ENCODE measurements at regions not wholly inside any gene's neighbourhood (a gene's known extent, or its start where the extent isn't known, plus 50 kb on each side); places are given as distances from the start of the nearest gene placed in this dataset.
"Not testable (repeated sequence)": the region's sequence is repeated elsewhere in the genome, so short reads cannot be mapped to it uniquely, and the experiment has no call there.

DNA sequence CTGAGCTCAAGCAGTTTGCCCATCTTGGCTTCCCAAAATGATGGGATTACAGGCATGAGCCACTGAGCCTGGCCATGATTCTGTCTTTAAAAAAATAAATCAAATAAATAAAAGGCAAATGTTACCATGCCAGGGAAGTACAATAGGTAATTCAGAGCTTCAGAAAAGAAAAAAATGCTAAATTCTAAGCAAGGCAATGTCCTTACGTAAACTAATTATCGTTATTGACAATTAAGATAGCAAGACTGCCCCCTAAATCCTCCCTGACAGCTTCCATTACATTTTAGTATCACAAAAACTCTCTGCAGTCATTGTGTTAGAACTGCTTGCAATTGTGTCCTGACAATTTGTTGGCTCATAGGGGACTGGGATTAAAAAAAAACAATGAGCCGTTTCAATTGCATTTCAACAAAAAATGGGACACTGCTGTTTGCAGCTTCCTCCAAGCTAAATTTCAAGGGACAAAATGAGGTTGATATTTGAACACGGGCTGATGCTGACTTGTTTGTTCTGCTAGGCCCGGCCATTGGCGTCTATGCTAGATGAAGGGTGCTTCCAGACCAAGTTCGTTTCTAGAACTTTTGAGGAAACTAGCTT lies 88.9 kb downstream of the MOGAT1 start:
- WGBS, 2 donors: 92 to 96% methylated on average over 7 of the region's 7 CpGs
- H3K4me3 ChIP-seq: no peak overlapping the region
- DNase-seq: no peak
- no peaks in the 10 kb centered on the region for H3K36me3 ChIP-seq
- no peaks in the 10 kb centered on the region for H3K4me1 ChIP-seq
- intact Hi-C loops (cut with DNase I): no loop called here
- H3K27ac ChIP-seq: no peak overlapping the region
- no peaks in the 10 kb centered on the region for H3K27me3 ChIP-seq
- TF ChIP-seq, protein P1, sequence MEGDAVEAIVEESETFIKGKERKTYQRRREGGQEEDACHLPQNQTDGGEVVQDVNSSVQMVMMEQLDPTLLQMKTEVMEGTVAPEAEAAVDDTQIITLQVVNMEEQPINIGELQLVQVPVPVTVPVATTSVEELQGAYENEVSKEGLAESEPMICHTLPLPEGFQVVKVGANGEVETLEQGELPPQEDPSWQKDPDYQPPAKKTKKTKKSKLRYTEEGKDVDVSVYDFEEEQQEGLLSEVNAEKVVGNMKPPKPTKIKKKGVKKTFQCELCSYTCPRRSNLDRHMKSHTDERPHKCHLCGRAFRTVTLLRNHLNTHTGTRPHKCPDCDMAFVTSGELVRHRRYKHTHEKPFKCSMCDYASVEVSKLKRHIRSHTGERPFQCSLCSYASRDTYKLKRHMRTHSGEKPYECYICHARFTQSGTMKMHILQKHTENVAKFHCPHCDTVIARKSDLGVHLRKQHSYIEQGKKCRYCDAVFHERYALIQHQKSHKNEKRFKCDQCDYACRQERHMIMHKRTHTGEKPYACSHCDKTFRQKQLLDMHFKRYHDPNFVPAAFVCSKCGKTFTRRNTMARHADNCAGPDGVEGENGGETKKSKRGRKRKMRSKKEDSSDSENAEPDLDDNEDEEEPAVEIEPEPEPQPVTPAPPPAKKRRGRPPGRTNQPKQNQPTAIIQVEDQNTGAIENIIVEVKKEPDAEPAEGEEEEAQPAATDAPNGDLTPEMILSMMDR (IDR thresholded peaks at IDR 0.05): no peak
- TF ChIP-seq POLR2A (IDR thresholded peaks at IDR 0.05): no peak
- no peak for TF ChIP-seq EP300 (IDR thresholded peaks at IDR 0.05)
- TF ChIP-seq POLR2AphosphoS5 (IDR thresholded peaks at IDR 0.05): no peak
- no peaks in the 10 kb centered on the region for H3K9me3 ChIP-seq

DNA sequence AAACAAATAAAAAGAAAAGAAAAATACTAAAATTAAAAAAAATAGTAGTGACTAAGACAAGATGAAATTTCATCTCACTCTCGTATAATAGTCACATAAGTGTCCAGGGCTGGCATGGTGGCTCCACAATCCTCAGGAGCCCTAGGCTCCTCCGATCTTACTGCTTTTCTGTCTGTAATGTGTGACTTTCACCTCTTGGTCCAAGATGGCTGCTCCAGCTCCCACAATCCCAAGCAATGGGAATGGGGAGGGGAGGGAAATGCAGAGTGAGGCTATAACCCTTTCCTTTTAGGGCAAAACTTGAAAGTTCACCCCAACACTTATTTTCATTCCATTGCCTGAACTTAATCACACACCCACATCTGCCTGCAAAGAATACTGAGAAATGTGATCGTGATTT lies 90.4 kb downstream of the MOGAT1 start:
- no peaks in the 10 kb centered on the region for H3K9me3 ChIP-seq
- intact Hi-C loops (cut with DNase I): no loop called here
- DNase-seq: no peak
- no peak overlapping the region for H3K27ac ChIP-seq
- H3K4me3 ChIP-seq: no peak overlapping the region
- TF ChIP-seq POLR2AphosphoS5 (IDR thresholded peaks at IDR 0.05) (no peak), EP300 (IDR thresholded peaks at IDR 0.05) (no peak), POLR2A (IDR thresholded peaks at IDR 0.05) (no peak)
- TF ChIP-seq, protein P1 (IDR thresholded peaks at IDR 0.05): no peak
- H3K27me3 ChIP-seq: no peaks in the 10 kb centered on the region
- no peaks in the 10 kb centered on the region for H3K4me1 ChIP-seq
- 96% methylated on average over 3 of the region's 3 CpGs for WGBS, 2 donors
- H3K36me3 ChIP-seq: no peaks in the 10 kb centered on the region

DNA sequence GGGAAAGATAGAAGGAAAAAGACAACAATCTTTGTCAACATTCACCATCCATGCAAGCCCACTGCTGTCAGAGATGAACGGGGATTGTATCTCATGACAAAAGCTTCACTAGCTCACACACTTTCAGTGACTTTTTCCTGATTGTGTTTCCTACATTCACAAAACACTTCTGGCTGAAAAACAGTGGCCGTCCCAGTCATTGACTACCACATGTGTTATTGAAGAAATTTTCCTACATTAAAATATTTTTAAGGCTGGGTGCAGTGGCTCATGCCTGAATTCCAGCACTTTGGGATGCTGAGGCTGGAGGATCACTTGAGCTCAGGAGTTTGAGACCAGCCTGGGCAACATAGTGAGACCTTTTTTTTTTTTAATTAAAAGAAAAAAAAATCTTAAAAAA lies 90.9 kb downstream of the MOGAT1 start:
- no peak overlapping the region for H3K27ac ChIP-seq
- DNase-seq: no peak
- intact Hi-C loops (cut with DNase I): no loop called here
- H3K36me3 ChIP-seq: no peaks in the 10 kb centered on the region
- no peaks in the 10 kb centered on the region for H3K27me3 ChIP-seq
- 46 to 47% methylated on average over 2 of the region's 2 CpGs for WGBS, 2 donors
- no peak overlapping the region for H3K4me3 ChIP-seq
- H3K4me1 ChIP-seq: no peaks in the 10 kb centered on the region
- no peaks in the 10 kb centered on the region for H3K9me3 ChIP-seq
- TF ChIP-seq EP300 (IDR thresholded peaks at IDR 0.05) (no peak), POLR2AphosphoS5 (IDR thresholded peaks at IDR 0.05) (no peak), POLR2A (IDR thresholded peaks at IDR 0.05) (no peak)
- TF ChIP-seq, protein P1 (IDR thresholded peaks at IDR 0.05): no peak

DNA sequence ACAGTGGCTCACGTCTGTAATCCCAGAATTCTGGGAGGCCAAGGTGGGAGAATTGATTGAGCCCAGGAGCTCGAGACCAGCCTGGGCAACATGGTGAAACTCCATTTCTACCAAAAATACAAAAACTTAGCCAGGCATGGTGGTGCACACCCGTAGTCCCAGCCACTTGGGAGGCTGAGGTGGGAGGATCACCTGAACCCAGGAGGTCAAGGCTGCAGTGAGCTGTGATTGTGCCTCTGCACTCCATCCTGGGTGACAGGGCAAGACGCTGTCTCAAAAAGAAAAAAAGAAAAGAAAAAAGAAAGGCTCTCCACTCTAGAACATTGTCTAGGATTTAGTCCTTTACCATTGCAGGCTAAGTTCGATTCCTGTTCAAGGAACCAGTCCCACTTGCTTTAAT lies 94.4 kb downstream of the MOGAT1 start:
- H3K27ac ChIP-seq; H3K4me3 ChIP-seq; H3K27me3 ChIP-seq; intact Hi-C loops (cut with DNase I); H3K4me1 ChIP-seq; DNase-seq; H3K9me3 ChIP-seq; H3K36me3 ChIP-seq: not testable (repeated sequence)
- 90 to 95% methylated on average over 5 of the region's 5 CpGs for WGBS, 2 donors

DNA sequence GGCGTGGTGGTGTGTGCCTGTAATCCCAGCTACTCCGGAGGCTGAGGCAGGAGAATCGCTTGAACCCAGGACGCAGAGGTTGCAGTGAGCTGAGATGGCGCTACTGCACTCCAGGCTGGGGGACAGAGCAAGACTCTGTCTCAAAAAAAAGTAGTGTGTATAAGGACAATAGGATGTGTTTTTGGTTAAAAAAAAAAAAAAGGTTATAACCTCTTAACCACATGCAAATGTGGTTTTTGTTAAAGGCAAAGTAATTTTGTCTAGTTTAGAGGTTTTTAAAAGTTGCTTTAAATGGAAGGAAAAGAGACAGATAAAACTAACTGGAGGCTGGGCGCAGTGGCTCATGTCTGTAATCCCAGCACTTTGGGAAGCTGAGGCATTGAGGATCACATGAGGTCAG lies 92.8 kb upstream of the ACSL3 start:
- H3K27me3 ChIP-seq; H3K36me3 ChIP-seq; DNase-seq; H3K4me3 ChIP-seq; intact Hi-C loops (cut with DNase I); H3K9me3 ChIP-seq; H3K4me1 ChIP-seq; H3K27ac ChIP-seq: not testable (repeated sequence)
- 86 to 88% methylated on average over 6 of the region's 6 CpGs for WGBS, 2 donors

DNA sequence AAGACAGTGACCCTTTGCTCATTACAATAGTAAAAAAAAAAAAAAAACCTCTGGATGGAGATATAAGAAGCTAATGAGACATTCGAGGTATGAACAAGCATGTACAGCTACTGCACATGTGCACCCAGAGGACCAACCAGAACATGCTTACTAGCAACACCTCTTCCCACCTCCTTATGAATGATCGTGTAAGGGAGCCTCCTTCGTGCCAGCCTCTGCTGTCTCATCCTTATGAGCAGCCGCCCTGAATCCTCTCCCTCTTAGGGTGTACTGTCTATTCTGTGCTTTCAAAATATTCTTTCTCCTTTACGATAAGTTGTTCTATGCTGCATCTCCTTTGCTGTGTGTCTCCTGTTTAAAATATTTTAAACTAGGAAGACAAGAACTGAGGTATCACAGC lies 91.4 kb upstream of the ACSL3 start:
- Histone ChIP-seq H3K27ac (no peak overlapping the region), H3K36me3 (no peaks in the 10 kb centered on the region), H3K9me3 (no peaks in the 10 kb centered on the region), H3K4me1 (no peaks in the 10 kb centered on the region), H3K4me3 (no peak overlapping the region), H3K27me3 (no peaks in the 10 kb centered on the region)
- intact Hi-C loops (cut with DNase I): no loop called here
- no peak for TF ChIP-seq POLR2A (IDR thresholded peaks at IDR 0.05)
- TF ChIP-seq EP300 (IDR thresholded peaks at IDR 0.05): no peak
- TF ChIP-seq, protein P1 (IDR thresholded peaks at IDR 0.05): no peak
- TF ChIP-seq POLR2AphosphoS5 (IDR thresholded peaks at IDR 0.05): no peak
- 85 to 91% methylated on average over 5 of the region's 5 CpGs for WGBS, 2 donors
- no peak for DNase-seq

Measured in sigmoid colon (tissue), 6 donors.